HG03575 (cell line): ENCODE measurements at regions not wholly inside any gene's neighbourhood (a gene's known extent, or its start where the extent isn't known, plus 50 kb on each side); places are given as distances from the start of the nearest gene placed in this dataset.

Source experiments
- ATAC-seq: cut with Tn5 transposase; IDR thresholded peaks from one replicate; pipeline ENCODE4 v1.9.1; 2021; ENCODE audit not compliant: unreplicated experiment, insufficient number of reproducible peaks, low FRiP score; ENCODE audit errors: extremely low read depth

DNA sequence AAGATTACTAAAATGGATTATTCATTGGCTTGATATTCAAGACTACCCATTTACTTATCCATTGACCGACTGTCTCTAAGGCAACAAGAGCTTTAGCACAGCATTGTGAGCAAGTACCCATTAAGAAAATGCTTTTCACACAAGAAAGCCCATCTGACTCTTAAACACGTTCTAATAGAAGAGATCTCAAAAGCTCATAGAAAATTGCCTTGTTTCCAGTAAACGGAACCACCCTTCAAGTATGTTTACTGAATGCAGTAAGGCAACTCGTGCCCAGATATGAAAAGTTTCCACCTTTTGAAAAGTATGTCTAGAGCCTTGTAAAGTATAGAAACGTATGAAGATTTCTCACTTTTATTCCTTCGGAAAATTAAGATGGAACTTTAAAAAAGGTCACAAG is 655.3 kb upstream of the ALCAM start:
- ATAC-seq: no peak

- ATAC-seq: no peak
Observed at GRCh38 chr3:104715972-104716371, 650.7 kb upstream of the ALCAM start.

DNA sequence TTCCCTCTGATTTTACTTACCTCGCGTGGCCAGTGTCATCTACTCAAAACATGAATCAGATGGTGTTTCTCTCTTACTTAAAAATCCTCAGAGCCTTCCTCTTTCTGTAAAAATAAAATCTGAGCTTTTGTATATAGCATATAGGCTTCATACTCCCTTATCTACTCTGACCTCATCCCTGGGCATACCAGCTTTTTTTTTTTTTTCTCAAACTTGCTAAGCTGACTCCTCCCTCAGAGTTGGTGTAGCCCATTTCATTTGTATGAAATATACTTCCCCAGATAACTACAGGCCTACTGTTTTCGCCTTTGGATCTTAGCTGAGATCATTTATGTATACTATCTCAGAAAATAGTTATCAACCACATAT is 648.9 kb upstream of the ALCAM start:
- no peak for ATAC-seq

DNA sequence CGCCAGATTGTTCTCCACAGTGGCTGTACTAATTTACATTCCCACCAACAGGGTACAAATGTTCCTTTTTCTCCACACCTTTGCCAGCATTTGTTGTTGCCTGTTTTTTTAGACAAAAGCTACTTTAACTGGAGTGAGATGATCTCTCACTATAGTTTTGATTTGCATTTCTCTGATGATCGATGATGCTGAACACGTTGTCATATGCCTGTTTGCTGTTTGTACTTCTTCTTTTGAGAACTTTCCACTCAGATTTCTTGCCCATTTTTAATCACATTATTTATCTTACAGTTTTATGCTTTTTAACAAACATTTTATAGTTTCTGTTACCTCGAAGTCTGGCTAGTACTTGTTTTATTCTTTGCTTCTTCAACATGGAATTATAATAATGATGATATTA is 643.7 kb upstream of the ALCAM start:
- no peak for ATAC-seq

GRCh38 chr3:104731074-104731473 is 635.6 kb upstream of the ALCAM start:
- ATAC-seq: no peak

DNA sequence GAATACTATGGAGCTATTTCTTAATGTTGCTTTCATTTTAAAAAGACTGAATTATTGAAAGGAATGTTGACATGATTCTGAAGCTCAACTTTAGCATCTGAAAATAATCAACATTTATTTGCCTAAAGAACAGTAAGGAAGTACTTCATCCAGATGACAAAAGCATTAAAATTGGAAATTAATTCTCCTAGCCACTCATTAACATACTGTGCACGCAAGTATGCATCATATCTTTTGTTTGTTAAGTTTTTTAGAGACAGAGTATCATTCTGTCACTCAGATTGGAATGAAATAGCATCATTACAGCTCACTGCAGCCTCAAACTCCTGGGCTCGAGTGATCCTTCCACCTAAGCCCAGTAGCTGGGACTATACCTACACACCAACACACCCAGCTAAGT is 632.1 kb upstream of the ALCAM start:
- ATAC-seq: no peak

DNA sequence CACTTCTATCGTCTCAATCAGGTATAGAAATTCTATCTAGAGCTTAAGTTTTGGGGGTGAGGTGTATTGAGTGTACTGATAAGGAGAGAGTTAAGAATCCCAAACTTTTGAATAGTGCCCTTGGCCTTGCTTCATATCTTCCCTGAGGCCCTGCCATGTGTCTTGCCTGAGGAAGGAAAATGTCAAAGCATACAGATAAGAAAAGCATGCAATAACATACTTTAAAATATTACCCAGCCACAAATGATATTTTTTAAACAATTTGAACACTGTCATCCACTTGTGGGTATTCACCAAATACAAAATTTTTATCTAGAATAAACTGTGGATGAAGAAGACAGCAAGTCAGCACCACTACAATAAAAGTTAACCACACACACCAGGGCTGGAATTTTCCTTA is 631.0 kb upstream of the ALCAM start:
- ATAC-seq: no peak

GRCh38 chr3:104738271-104738670 is 628.4 kb upstream of the ALCAM start:
- ATAC-seq: no peak

DNA sequence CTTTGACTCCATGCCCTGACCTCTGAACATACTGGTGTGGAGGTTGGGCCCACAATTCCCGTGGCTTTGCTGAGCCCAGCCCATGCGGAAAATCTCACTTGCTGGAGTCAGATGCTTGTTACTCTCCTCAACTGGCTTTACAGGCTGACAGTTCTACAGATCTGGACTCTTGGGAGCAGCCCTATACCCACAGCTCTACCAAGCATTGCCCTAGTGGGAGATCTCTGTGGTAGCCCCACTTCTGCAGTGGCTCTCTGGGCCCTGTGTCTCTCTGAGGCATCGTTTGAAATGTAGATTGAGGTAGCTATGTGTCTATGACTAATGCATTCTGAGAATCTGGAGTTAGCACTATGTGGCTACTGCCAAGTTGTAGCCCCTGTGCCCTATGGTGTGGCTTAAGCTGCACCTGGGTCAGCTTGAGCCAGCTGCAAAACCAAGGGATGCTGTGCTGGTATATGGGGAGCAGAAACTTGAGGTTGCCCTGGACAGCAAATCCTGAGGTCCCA is 625.8 kb upstream of the ALCAM start:
- no peak for ATAC-seq

DNA sequence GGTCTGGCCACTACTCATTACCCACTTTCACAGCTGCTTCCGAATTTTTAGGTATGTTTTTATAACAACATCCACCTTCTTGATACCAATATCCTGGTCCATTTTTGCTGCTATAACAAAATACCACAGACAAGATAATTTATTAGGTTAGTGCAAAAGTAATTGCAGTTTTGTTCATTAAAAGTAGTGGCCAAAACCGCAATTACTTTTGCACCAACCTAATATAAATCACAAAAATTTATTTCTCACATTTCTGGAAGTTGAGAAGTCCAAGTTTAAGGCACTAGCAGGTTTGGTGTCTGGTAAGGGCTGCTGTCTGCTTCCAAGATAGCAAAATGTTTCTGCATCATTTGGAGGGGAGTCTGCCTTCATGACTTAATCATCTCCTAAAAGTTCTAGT is 624.7 kb upstream of the ALCAM start:
- ATAC-seq: no peak

- ATAC-seq: no peak
Observed at GRCh38 chr3:104745313-104745712, 621.4 kb upstream of the ALCAM start.

DNA sequence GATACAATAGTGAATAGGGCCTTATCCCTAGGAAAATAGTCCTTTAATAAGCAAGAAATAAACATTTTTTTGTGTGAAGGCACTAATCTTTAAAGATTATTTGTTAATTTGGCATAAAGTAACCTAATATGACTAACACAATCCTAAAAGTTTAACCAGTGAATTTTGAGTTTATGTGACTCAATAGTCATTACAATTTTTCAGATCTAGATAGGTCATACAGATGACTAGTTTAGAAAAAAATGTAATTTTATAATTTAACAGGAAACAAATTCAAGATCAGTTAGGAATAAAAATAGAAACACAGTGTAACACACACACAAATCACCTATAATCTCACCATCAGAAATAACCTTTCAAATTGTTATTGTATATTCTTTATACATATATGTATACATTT is 620.7 kb upstream of the ALCAM start:
- no peak for ATAC-seq

- no peak for ATAC-seq
Observed at GRCh38 chr3:104750581-104750980, 616.1 kb upstream of the ALCAM start.

DNA sequence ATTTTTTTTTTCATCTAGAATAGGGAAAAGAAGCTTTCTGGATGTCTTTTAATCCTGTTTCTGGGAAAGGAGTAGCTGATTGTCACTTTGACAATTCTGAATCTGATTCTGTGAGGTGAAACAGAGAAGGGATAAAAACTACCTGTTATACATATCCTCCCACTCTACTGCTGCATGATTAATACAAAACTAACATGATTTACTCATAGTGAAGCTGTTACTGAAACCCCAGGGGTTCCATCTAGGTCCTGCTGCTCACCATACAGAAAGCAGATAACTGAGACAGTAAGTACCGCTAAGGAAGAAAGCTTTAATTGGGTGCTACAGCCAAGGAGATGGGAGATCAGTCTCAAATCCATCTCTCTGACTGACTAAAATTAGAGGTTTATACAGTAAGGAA is 610.9 kb upstream of the ALCAM start:
- ATAC-seq: no peak

GRCh38 chr3:104763007-104763406 is 603.7 kb upstream of the ALCAM start:
- ATAC-seq: no peak

DNA sequence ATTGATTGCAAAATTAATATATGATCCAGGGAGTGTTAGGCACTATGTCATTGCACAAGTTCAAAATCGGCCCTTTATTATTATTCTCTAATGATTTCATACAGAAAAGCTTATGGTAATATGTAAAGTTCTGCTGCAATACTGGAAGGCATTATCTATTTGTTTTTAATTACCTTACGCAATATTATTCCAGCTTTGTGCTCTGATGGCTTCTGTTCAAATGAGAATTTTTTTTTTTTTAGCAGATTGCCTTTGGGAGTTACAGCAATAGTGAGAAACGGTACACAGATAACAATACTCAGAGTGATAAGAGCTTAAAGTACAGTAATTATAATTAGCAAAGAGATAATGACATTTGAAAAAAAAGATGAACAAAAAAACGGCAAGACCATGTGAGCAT is 602.2 kb upstream of the ALCAM start:
- ATAC-seq: no peak

DNA sequence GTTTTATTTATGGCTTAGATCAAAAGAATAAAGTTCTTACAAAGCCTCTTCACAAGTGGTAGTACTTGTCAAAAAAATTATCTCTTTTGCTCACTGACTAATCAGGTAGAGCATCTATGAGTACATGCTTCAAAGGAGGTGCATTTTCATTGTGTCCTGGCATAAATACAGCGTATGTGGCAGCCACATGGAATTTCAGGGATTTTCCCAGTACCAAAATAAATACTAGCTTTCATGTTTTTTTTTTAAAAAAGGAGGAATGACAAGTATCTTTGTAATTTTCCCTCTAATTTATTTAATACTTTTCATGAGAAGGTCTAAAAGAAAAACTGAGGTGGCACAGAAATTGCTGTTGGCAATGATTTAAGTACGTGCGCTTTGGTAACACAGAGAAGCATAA is 597.8 kb upstream of the ALCAM start:
- no peak for ATAC-seq

DNA sequence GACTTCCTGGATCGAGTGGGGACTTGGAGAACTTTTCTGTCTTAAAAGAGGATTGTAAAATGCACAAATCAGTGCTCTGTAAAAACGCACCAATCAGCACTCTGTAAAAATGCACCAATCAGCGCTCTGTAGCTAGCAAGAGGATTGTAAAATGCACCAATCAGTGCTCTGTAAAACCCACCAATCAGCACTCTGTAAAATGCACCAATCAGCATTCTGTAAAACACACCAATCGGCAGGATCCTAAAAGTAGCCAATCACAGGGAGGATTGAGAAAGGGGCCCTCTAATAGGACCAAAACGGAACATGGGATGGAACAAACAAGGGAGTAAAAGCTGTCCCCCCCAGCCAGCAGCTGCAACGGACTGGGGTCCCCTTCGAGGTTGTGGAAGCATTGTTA is 587.4 kb upstream of the ALCAM start:
- ATAC-seq: no peak

DNA sequence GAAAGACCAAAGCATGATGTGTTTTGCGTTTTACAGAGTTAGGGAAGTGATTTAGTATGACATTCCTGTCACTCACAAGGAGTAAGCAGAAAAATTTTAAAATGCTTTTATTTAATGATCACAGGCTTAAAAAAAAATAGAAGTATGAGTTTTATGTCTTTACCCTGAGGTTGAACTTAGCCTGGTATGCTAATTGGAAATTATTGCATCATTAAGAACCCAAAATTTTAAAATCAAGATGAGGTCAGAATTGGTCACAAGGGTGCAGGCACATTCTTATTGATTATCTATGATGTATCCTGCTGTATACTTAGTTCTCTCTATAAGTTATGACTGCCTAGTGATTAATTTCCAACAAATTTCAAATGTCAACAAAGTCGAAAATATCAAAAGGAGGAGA is 585.6 kb upstream of the ALCAM start:
- no peak for ATAC-seq

- no peak for ATAC-seq
Observed at GRCh38 chr3:104785947-104786346, 580.8 kb upstream of the ALCAM start.

DNA sequence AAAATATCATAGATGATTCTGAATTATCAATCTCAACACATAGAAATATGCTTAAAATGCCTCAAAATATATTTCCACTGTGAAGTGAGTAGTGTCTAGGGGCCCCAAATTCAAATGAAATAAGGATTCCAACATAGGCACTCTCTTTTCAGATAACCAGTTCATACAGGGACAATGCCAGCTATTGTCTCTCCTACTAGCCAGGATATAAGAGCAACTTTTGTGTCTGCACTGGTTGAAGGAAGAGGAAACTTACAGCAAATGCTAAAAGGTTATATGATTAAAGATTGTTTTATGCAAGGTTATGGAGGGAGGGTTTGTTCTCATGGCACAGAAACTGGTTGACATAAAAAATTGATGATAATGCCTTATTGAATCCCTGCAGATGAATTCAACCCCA is 579.4 kb upstream of the ALCAM start:
- ATAC-seq: no peak

- ATAC-seq: no peak
Observed at GRCh38 chr3:104788807-104789206, 577.9 kb upstream of the ALCAM start.
